ENCODE measurements at regions not wholly inside any gene's neighbourhood (a gene's known extent, or its start where the extent isn't known, plus 50 kb on each side); places are given as distances from the start of the nearest gene placed in this dataset.

GRCh38 chr6:132235596-132236280 lies 165.5 kb downstream of the MOXD1 start:
- no peak for TF ChIP-seq POLR2A (IDR thresholded peaks at IDR 0.05)
- no peak for TF ChIP-seq CTCF (IDR thresholded peaks at IDR 0.05)

All from thyroid gland (tissue), 4 donors.